Esophagus squamous epithelium (tissue), 4 donors: ENCODE measurements at regions not wholly inside any gene's neighbourhood (a gene's known extent, or its start where the extent isn't known, plus 50 kb on each side); places are given as distances from the start of the nearest gene placed in this dataset.

Experiments
- CTCF ChIP-seq, 6 experiments: fragments of 450-650 bp in 4 of 6; fragments of 200-600 bp in 2 of 6; sonication (generic) in 2 of 6; IDR thresholded peaks; one replicate each; pipeline ENCODE4 v1.5.1; 2016 to 2019; ENCODE audit warnings: antibody characterized with exemption in 6 of 6, mild to moderate bottlenecking in 4 of 6, moderate library complexity in 4 of 6
- POLR2A ChIP-seq, 4 donors: fragments of 450-650 bp; IDR thresholded peaks; one replicate each; pipeline ENCODE4 v1.6.1; 2017; ENCODE audit warnings: antibody characterized with exemption in 4 of 4, mild to moderate bottlenecking in 4 of 4, moderate library complexity in 3 of 4

- TF ChIP-seq CTCF (IDR thresholded peaks at IDR 0.05): no peak
- no peak for TF ChIP-seq POLR2A (IDR thresholded peaks at IDR 0.05)
Observed at GRCh38 chr12:114888928-114889584, 205.1 kb upstream of the TBX3 start.
